ENCODE measurements at regions not wholly inside any gene's neighbourhood (a gene's known extent, or its start where the extent isn't known, plus 50 kb on each side); places are given as distances from the start of the nearest gene placed in this dataset.

DNA sequence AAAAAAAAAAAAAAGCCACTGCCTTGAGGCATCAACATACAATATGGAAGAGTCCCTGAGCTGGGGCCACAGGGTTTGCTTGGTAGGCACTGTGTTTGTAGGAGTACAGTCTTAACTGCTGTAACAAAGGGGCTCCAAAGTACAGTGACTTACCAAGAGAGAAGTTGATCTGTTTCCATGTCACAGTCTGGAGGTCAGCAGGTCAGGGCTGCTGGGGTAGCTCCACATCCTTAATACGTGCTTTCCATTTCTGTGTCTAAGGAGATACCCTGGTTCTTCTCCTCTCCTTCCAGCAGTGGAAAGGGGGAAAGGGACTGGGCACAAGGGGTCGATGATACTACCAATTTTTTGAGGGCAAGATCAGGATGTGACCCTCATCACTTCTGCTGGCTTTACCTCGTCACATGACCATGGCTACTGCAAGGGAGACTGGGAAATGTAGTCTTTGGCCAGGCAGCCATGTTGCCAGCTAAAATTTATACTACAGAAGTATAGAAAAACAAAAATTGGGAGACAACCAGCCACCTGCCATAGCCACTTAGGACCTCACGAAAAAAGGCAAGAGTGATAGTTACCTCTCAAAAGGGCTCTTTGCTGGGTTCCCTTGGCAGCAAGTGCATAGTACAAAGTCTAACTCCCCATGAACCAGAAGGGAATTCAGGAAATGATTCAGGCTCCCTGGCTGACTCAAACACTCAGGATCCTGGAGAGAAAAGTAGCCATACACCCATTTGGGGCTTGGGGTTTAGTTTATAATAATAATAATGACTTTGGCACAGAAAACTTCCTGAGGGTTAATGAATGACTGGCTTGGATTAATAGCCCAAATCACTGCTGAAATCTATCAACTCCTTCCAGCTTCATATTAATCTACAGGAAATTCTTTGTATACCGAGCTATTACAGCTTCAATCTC, 52.7 kb upstream of the ATP5PO start:
- no peak for FAIRE-seq

DNA sequence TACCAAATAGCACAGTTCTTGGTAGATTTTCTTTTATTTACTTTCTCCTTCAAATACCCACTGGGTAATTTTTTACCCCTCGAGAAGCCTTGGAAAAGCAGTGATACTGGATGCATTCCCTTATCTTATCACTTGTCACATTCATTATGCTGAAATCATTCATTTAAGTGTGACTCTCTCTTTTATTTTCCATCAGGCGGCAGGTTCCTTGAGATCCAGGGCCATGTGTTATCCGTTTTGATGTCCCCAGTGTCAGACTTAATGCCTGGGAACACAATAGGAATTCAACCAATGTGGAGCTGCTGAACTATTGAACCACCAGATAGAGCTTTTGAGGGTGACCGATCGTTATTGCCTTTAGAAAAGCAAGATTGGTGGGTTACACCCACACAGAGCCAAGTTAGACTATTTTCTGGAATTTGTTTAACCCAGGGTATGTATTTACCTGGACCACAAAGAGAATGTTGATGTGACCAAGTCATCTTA, 51.5 kb upstream of the ATP5PO start:
- Histone ChIP-seq H3K9me3 (ENCODE audit: insufficient read depth, low read depth, low read length) (no peaks in the 10 kb centered on the region), H3K27me3 (ENCODE audit: insufficient read depth, low read length) (no peaks in the 10 kb centered on the region), H3K4me1 (ENCODE audit: insufficient read depth, low read length) (peaks cover 38% of the 10 kb centered on the region), H3K79me2 (ENCODE audit: insufficient read depth, low read length) (no peaks in the 10 kb centered on the region), H3K4me2 (ENCODE audit: low read length) (no peak overlapping the region), H3K36me3 (ENCODE audit: insufficient read depth, low read length) (no peaks in the 10 kb centered on the region), H3K27ac (ENCODE audit: low read depth, low read length) (no peak overlapping the region), H2AFZ (ENCODE audit: low read depth, low read length) (peak overlapping the region; percentile 6), H4K20me1 (ENCODE audit: insufficient read depth, low read length) (no peaks in the 10 kb centered on the region), H3K9ac (ENCODE audit: low read length) (no peak overlapping the region), H3K4me3 (ENCODE audit: insufficient read depth, low read depth, low read length) (no peak overlapping the region)
- H3K27ac Mint-ChIP-seq (ENCODE audit: unreplicated experiment) = no peak overlapping the region
- H3K4me3 Mint-ChIP-seq (ENCODE audit: unreplicated experiment) = no peak overlapping the region
- peak; percentile 94 for DNase-seq (ENCODE audit: low read depth)
- TF ChIP-seq, protein P1, sequence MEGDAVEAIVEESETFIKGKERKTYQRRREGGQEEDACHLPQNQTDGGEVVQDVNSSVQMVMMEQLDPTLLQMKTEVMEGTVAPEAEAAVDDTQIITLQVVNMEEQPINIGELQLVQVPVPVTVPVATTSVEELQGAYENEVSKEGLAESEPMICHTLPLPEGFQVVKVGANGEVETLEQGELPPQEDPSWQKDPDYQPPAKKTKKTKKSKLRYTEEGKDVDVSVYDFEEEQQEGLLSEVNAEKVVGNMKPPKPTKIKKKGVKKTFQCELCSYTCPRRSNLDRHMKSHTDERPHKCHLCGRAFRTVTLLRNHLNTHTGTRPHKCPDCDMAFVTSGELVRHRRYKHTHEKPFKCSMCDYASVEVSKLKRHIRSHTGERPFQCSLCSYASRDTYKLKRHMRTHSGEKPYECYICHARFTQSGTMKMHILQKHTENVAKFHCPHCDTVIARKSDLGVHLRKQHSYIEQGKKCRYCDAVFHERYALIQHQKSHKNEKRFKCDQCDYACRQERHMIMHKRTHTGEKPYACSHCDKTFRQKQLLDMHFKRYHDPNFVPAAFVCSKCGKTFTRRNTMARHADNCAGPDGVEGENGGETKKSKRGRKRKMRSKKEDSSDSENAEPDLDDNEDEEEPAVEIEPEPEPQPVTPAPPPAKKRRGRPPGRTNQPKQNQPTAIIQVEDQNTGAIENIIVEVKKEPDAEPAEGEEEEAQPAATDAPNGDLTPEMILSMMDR (IDR thresholded peaks at IDR 0.05; ENCODE audit: insufficient read depth, low read depth, low read length) = no peak
- TF ChIP-seq EZH2 (IDR thresholded peaks at IDR 0.05; ENCODE audit: insufficient read depth, low read length) = no peak
- H3K4me1 Mint-ChIP-seq (ENCODE audit: low read depth, unreplicated experiment) = peaks cover 47% of the 10 kb centered on the region
- no peaks in the 10 kb centered on the region for H3K27me3 Mint-ChIP-seq (ENCODE audit: low read depth, unreplicated experiment)
- no peak for FAIRE-seq
- H3K36me3 Mint-ChIP-seq (ENCODE audit: low read depth, unreplicated experiment) = no peaks in the 10 kb centered on the region
- H3K9me3 Mint-ChIP-seq (ENCODE audit: unreplicated experiment) = no peaks in the 10 kb centered on the region

More for the DNA sequence above, 52.7 kb upstream of the ATP5PO start:
- H3K27ac Mint-ChIP-seq (ENCODE audit: unreplicated experiment) = peak overlapping the region; percentile 94
- no peaks in the 10 kb centered on the region for H3K9me3 Mint-ChIP-seq (ENCODE audit: unreplicated experiment)
- Histone ChIP-seq H3K36me3 (ENCODE audit: insufficient read depth, low read length) (no peaks in the 10 kb centered on the region), H2AFZ (ENCODE audit: low read depth, low read length) (peak overlapping the region; percentile 57), H3K27me3 (ENCODE audit: insufficient read depth, low read length) (no peaks in the 10 kb centered on the region), H3K4me1 (ENCODE audit: insufficient read depth, low read length) (peaks cover 42% of the 10 kb centered on the region), H3K27ac (ENCODE audit: low read depth, low read length) (peak overlapping the region; percentile 60), H3K4me2 (ENCODE audit: low read length) (peak overlapping the region; percentile 80), H3K79me2 (ENCODE audit: insufficient read depth, low read length) (no peaks in the 10 kb centered on the region), H4K20me1 (ENCODE audit: insufficient read depth, low read length) (no peaks in the 10 kb centered on the region), H3K9ac (ENCODE audit: low read length) (no peak overlapping the region), H3K9me3 (ENCODE audit: insufficient read depth, low read depth, low read length) (no peaks in the 10 kb centered on the region), H3K4me3 (ENCODE audit: insufficient read depth, low read depth, low read length) (peak overlapping the region; percentile 27)
- H3K4me1 Mint-ChIP-seq (ENCODE audit: low read depth, unreplicated experiment) = peaks cover 46% of the 10 kb centered on the region
- no peaks in the 10 kb centered on the region for H3K36me3 Mint-ChIP-seq (ENCODE audit: low read depth, unreplicated experiment)
- TF ChIP-seq, protein P1 (IDR thresholded peaks at IDR 0.05; ENCODE audit: insufficient read depth, low read depth, low read length) = no peak
- no peak for TF ChIP-seq EZH2 (IDR thresholded peaks at IDR 0.05; ENCODE audit: insufficient read depth, low read length)
- peak overlapping the region; percentile 50 for H3K4me3 Mint-ChIP-seq (ENCODE audit: unreplicated experiment)
- H3K27me3 Mint-ChIP-seq (ENCODE audit: low read depth, unreplicated experiment) = no peaks in the 10 kb centered on the region
- DNase-seq (ENCODE audit: low read depth) = peak; percentile 92
